ENCODE measurements at regions not wholly inside any gene's neighbourhood (a gene's known extent, or its start where the extent isn't known, plus 50 kb on each side); places are given as distances from the start of the nearest gene placed in this dataset.
"Not testable (repeated sequence)": the region's sequence is repeated elsewhere in the genome, so short reads cannot be mapped to it uniquely, and the experiment has no call there.

DNA sequence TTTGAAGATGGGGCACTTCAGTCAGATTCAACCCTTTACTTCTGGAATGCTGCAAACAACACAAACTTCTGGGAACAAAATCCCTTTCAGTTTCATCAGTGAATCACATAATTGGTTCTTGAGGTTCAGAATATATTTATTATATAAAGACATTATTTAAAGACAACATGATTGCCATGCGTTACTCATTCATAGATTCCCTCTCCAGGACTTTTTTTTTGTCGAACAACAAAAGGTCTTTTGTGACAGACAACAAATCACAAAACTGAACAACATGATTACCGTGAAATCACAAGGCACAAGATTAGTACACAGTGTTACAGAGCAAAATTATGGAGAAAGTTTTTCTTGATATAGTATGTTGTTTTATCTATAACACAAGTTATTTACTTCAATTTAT, 1815.0 kb downstream of the NCAM2 start:
- DNase-seq: no peak

DNA sequence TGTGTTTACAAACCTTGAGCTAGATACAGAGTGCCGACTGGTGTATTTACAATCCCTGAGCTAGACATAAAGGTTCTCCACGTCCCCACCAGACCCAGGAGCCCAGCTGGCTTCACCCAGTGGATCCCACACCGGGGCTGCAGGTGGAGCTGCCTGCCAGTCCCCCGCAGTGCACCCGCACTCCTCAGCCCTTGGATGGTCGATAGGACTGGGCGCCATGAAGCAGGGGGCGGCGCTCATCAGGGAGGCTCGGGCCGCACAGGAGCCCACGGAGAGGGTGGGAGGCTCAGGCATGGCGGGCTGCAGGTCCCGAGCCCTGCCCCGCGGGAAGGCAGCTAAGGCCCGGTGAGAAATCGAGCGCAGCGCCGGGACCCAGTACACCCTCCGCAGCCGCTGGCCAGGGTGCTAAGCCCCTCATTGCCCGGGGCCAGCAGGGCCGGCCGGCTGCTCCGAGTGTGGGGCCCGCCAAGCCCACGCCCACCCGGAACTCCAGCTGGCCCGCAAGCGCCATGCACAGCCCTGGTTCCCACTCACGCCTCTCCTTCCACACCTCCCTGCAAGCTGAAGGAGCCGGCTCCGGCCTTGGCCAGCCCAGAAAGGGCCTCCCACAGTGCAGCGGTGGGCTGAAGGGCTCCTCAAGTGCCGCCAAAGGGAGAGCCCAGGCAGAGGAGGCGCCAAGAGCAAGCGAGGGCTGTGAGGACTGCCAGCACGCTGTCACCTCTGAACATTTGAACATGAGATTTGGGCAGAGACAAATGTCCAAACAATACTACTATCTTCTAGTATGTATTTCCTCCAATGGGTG, 1820.7 kb downstream of the NCAM2 start:
- DNase-seq: not testable (repeated sequence)

DNA sequence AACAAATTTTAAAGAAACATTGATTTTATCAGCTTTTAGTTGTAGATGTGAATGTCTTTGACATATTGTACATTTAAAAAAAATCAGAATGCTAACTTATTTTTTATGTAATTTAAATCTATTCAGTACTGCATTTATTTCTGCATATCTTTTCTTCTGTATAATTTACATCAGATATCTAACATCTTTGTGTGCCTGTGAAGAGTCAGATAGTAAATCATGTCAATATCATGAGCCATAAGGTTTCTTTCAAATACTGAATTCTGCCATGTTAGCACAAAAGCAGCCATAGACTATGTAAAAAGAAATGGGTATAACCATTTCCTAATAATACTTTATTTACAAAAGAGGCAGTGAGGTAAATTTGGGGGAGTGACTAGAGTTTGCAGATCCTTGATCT, 1829.2 kb downstream of the NCAM2 start:
- no peak for DNase-seq

DNA sequence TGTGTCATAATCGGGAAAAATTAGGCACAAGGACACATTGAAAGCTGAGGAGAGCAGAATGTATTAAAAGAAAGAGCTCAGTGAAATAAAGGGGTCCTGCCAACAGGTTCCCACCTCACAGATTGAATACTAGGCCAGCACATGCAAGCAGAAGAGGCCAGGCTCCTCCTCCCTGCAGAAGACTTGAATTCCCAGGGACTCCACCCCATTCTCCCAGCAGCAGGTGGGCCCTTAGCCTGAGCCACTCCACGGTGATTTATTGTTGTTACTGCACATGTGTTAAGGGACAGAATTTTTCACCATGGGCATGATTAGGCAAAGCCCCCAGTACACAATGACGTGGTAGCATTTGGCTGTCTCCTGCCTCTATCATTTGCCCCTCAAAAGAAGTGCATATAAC, 1844.7 kb downstream of the NCAM2 start:
- DNase-seq: no peak

DNA sequence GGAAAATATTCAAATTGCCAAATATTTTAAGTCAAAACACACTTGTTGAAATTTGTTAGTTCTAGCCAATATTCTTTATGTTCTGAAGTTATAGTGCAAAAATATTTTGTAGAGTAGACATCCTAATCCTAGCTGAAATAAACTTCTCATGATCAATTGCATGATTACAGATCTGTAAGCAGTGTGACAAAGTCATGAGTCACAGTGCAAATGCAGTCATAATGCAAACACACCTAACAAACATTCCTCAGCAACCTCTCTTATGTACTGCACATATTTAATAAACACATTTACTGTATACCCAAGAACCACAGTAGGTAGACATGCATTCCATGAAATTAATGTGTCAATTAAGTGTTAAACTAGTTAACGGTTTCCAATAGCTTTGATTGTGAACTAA, 1857.4 kb downstream of the NCAM2 start:
- DNase-seq: no peak

DNA sequence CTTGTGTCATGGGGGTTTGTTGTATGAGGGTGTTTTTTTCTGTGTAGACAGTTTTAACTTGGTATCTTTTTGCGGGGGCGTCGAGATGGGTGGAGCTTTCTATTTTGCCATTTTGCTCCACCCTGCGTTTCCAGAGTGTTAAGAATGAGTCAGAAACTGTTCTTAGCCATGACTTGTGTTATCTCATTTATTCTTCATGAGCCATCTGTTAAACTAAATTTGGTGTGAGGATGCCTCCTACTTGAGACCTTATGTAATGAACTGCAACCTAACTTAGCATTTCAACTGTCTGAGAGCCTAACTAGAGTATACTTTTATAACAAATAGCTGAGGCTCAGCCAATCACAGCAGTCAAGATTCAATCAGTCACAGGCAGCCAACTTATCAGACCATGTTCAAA, 1873.5 kb downstream of the NCAM2 start:
- no peak for DNase-seq

DNA sequence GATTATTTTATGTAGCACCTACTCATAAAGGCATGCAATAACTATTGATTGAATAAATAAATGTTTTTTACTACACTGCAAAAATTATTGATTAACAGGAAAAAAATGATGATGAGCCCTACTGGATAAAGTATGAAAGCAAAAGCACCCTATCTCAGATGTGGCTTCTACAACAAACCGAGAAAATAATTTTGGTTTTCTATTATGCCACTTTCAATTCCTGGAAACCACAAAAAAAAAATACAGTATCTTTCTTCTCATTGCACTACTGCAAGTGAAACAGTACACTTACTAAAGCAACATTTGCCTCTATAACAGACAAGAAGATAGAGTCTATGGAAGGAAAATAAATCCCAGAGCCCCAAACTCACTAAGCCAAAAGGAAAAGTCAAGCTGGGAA, 1882.4 kb downstream of the NCAM2 start:
- no peak for DNase-seq

DNA sequence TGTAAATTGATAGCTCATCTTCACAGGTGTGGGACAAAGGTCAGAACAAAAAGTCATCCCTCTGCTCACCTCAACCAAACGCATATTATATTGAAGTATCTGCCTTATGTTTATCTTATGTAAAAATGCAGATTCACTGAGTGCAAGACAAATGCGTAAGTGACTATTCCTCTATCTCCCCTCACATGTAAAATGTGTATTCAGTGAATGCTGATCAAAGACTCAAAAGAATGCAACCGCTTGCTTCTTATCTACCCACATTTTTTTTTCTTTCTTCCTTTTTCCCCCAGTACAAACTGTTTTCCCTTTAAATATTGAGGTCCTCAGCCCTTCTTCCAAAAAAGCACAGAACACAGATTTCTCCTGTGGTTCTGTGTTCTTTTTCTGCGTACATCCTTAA, 1882.9 kb downstream of the NCAM2 start:
- DNase-seq: no peak

DNA sequence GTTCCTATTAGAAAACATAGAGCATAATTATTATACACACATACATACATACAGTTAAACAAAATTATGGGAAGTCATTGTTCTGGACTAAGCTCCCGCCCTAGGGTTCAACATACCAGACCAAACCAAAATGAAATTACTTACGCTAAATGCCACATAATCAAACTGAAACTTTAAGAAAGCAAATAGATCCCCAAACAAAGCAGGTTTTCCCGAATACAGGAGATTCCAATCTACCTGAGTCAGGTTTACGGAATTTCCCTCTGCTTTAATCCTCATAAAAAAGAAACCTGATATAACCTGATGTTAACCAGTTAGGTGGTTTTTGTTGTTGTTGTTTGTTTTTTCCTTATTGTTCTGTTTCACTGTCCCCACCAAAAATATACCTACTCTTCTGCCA, 1886.9 kb downstream of the NCAM2 start:
- DNase-seq: no peak

DNA sequence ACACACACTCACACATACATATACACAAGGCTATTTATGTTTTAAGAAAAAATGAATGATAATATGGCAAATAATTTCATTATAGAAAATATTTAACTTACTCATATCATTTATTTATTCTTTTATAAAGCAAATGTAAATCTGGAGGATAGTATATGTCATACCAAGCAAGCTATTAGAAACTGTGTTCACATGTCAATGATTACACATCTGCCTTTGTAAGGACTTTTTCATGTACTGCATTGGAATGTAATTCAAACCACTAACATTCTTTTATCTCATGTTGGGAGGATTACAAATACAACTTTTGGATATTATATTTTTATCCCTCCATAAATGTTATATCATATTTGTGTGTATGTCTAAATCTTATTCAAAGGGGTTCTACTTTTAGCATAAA, 1887.4 kb downstream of the NCAM2 start:
- DNase-seq: no peak

DNA sequence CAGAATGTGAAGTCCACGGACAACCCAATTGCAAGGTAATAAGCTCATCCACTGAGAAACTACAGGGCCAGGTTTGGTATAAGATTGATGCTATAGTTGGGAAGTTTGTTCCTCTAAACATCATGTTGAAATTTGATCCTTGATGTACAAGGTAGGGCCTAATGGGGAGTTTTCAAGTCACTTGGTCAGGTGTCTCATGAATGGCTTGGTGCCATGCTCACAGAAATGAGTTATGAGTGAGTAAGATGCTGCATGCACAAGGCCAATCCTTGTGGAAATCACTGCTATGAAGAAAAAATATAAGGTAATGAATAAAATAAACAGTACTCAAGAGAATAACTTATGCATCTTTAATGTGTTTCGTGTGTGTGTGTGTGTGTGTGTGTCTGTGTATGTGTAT, 1891.2 kb downstream of the NCAM2 start:
- DNase-seq: no peak

DNA sequence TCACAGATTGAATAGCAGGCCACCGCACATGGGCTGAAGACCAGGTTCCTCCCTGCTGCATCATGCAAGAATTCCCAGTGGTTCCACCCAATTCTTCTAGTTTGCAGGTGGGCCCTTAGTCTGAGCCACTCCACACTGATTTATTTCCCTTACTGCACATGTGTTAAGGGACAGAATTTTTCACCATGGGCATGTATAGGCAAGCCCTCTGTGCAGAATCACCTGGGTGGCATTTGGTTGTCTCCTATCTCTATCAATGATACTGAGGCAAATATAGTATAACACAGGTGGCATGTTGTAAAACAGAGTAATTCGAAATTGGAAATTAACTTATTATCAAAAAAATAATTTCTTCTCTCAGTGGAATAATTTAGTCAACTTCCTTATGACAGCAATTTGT, 1892.4 kb downstream of the NCAM2 start:
- DNase-seq: no peak

DNA sequence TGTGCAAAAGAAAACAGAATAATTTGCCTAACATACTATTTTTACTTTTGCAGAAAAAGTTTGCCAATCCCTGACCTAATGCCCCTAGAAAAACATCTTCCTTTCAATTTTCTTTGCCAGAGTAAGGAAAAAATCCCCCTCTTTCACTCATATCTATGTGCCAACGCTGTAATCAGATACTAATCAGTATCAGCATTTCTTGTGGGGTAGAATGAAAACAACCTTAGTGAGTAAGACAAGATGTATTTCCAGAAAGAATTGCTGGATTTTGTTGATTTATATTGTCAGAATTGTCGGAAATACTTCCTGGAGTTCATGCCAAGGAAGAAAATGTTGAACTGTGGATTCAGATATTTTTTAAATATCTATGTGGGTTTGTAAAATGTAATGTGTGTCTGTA, 1893.8 kb downstream of the NCAM2 start:
- DNase-seq: no peak

DNA sequence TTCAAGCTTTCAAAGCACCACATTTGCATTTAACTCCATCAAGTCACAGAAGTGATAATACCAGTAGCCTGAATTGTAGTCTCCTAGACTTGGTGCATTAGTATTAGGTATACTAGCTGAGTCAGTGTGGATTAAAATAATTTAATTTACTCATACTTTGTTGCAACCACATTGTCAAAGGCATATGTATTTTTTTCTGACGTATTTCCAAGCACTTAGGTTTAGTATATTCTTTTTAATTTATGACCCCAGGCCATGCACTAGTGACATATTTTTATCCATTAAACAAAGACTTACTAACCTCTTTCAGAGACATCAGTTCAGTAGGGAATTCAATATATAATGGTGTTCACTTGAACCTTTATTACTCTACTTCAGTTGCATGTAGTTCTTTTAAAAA, 1894.5 kb downstream of the NCAM2 start:
- DNase-seq: no peak

DNA sequence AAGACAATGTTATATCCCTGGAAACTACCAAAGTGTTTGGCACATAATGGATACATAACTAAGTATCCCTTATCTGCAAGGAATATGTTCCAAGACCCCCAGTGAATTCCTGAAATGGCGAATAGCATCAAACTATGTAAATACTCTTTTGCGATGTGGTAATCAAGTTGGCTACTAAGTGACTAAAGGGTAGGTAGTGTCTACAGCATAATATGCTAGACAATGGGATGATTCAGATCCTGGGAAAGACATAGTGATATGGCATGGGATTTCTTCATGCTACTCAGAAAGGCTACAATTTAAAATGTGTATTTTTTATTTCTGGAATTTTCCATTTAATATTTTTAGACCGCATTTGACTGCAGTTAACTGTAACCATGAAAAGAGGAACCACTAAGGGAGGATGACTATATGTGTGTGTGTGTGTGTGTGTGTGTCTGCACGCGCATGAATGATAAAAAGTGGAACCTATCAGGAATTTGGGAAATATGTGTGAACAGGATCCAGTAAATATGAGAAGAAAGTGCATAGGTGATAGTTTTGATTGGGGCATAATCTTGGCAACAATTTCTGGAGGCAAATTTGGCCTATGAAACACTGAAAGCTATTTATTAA, 1899.9 kb downstream of the NCAM2 start:
- DNase-seq: no peak

DNA sequence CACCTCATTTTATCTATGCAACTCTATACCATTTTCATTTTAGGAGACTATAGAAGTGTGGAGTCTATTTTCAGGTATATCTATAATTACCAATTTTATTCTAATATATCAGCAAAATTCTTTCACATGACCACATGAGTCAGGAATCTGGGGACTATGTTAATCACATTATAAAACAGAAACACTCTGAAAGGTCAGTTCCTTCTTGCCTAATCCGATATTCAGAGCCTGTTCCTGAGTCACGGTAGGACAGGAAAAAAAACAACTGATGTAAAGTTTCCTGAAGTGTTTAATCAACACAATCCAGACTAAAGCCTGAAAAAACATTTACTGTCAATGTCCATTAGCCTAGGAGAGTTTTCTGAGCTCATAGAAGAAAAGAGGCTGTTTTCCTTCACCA, 1902.3 kb downstream of the NCAM2 start:
- no peak for DNase-seq

DNA sequence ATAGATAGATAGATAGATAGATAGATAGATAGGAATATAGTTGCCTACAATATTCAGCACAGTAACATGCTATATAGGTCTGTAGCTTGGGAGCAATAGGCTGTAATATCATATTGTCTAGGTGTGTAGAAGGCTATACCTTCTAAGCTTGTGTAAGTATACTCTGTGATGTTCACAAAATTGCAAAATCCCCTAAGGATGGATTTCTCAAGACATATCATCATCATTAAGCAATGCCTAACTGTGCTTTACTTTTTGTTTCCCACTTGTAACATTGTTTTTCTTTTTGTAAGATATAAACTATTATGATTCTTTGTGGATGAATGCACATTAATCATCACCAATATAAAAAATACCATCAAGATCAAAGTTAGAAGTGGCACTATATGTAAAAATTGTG, 1905.6 kb downstream of the NCAM2 start:
- no peak for DNase-seq

DNA sequence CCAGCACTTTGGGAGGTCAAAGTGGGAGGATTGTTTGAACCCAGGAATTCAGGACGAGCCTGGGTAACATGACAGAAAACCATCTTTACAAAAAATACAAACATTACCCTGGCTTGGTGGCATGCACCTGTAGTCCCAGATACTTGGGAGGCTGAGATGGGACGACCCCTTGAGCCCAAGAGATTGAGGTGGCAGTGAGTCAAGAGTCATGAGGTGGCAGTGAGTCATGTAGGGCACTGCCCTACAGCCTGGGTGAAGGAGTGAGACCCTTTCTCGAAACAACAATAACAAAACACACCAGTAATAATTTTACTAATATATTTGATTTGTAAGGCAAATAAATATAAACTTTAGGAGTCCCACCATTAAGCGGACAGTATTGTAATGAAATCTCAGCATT, 1906.2 kb downstream of the NCAM2 start:
- DNase-seq: no peak

DNA sequence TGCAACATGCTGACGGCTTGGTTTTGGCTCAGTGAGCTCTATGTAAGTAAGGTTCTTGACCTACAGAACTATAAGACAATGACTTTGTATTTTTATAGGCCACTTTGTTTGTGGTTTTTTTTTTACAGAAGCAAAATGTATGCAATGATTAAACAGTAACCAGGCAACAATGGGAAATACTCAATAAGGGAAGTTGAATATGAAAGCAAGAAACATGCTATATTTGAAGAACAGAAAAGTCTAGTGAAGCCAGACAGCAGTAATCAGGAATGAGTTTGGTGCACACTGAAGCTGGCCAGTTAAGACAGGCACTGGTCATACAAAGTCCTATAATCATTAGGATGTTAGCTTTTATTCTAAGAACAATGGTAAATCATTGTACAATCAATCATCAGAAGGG, 1926.8 kb downstream of the NCAM2 start:
- DNase-seq: no peak

DNA sequence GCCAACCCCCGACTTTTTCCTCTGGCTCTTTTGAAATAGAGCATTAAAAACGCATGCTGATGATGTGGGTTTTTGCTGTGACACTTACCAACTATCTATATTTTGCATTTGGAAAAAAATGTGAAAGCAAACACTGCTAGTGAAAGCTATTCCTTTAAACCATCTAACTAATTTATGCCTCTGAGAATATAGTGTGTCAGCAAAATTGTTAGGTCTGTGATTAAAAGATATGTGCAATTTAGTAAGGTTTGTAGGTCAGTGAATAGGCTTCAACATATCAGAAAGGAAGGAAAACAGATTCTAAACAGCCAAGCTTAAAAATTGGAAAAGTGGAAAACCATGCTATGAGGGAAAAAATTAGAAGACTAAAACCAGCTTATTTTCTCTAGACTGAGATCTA, 1929.3 kb downstream of the NCAM2 start:
- DNase-seq: no peak

DNA sequence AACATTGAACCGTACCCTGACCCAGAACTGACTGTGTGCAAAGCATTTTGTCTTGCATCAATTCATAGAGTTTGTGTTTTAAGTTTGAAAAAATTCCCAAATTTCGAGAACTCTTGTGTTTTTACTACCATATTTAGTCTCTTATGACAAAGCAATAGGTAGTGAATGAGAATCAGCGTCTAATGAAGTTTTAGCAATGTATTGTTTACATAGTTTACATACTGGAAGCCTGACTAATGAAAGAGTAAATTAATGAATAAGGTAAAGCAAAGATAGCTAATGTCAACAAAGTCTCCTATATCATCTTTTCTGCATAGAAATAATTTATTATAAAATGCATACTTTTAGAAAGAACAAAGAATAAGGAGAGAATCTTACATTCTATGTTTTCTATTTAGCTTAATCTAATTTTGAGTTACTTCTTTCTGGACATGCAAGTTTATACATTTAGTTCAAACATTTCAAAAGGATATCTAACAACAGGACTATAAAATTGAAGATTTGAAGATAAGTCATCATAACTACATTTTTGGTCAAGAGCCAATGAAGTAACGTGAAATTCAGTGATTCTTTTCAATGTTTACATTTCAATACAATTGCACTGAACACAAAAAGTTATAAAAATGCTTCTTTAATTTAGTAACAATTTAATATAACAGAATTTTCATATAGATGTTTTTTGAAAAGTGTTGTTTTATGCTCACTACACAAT, 1943.7 kb downstream of the NCAM2 start:
- DNase-seq: no peak

DNA sequence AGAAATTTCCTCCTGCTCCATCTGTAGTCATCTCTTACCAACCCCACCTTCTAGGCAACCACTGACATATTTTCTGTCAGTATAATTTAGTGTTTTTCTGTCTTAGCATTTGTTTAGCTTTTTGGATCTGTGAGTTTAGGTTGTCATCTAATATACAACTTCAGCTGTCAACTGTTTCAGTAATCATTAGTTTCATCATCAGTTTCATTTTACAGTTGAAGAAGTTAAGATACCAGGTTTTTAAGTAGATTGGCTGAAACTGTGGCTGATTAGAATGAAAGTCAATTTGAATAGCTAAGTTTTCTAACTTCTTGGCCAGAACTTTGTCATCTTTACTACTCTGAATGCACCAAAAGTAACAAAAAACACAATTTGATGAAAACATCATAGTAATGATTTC, 1957.3 kb downstream of the NCAM2 start:
- no peak for DNase-seq

DNA sequence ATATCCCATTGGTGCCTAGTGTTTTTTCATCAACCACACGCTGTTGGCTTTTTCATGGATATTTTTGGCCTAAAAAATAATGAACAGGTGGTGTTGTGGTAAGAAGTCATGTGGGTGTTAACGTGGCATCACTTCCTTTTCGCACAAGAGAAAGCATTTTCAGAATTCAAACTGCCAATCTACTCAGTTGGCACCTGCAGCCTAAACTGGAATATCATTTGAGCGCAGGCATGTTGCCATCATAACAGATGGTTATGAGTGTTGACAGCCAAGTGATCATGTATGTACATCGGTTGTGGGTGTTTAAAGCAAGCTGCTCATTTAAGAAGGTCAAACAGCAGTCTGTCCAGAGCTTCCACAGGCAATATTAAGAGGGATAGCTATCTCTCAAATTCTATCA, 1963.0 kb downstream of the NCAM2 start:
- DNase-seq: no peak

DNA sequence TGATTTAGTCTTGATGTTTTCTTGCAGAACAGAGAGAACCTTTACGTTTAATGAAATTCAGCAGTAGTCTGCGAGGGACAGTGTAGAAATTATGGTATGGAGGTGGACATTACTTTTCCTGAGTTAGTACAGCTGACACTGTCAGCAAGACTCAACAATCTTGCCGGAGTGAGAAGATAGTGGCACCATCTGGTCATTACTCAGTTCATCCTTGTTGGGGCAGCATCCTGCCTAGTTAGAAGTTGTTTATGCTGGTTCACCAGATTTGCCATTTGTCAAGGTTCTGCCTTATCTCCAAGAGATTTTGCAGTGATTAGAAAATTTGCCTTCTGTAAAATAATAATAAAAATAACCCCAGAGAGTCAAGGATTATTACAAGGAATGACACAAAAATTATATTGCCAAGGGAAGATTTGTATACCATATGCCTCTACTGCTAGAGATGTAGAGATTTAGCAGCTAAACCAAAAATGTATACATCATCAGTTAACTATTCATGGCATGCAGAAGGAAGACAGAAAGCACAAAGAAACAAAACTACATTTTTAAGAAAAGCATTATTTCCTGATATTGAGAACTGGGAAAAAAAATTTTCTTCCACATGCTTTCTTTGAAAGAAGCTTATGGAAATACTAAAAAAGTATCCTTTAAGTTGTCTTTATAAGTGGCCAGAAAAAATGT, 1967.4 kb downstream of the NCAM2 start:
- DNase-seq: no peak
